DOHH2 (cell line): ENCODE measurements at regions not wholly inside any gene's neighbourhood (a gene's known extent, or its start where the extent isn't known, plus 50 kb on each side); places are given as distances from the start of the nearest gene placed in this dataset.

Experiments used
- H3F3A ChIP-seq: fragments of 200-600 bp; sonication (generic), shearing (Covaris generic); 2 replicates; pipeline ENCODE4 v1.6.0; 2016; ENCODE audit warnings: antibody characterized with exemption, mild to moderate bottlenecking; ENCODE audit not compliant: control insufficient read depth, insufficient read depth
- H3K27ac ChIP-seq: fragments of 200-600 bp; sonication (generic); 2 replicates; pipeline ENCODE4 v1.5.1; 2014; ENCODE audit warnings: low read depth, mild to moderate bottlenecking, low read length, moderate library complexity
- H3K27me3 ChIP-seq: fragments of 200-600 bp; sonication (generic); 2 replicates; pipeline ENCODE4 v1.6.1; 2014; ENCODE audit warnings: mild to moderate bottlenecking, low read length, mixed read lengths; ENCODE audit not compliant: control insufficient read depth
- H3K36me3 ChIP-seq: fragments of 200-600 bp; sonication (generic); 2 replicates; pipeline ENCODE4 v1.6.1; 2014; ENCODE audit warnings: mild to moderate bottlenecking, low read length, moderate library complexity, mixed read lengths; ENCODE audit not compliant: control insufficient read depth
- H3K4me1 ChIP-seq: fragments of 200-600 bp; sonication (generic); 2 replicates; pipeline ENCODE4 v1.6.1; 2014; ENCODE audit warnings: mild to moderate bottlenecking, low read length, mixed read lengths; ENCODE audit not compliant: control insufficient read depth
- H3K4me2 ChIP-seq: fragments of 200-600 bp; sonication (generic); 2 replicates; pipeline ENCODE4 v1.6.0; 2014; ENCODE audit warnings: mild to moderate bottlenecking, low read length, moderate library complexity
- H3K4me3 ChIP-seq: fragments of 200-600 bp; sonication (generic); 2 replicates; pipeline ENCODE4 v1.5.1; 2014; ENCODE audit warnings: mild to moderate bottlenecking, low read length, mixed read lengths
- H3K79me2 ChIP-seq: fragments of 200-600 bp; sonication (generic); 2 replicates; pipeline ENCODE4 v1.6.1; 2014; ENCODE audit warnings: mild to moderate bottlenecking, low read length, mixed read lengths; ENCODE audit not compliant: control insufficient read depth
- H3K9me2 ChIP-seq: fragments of 200-600 bp; sonication (generic); replicated peaks from 2 replicates; pipeline ENCODE4 v1.6.1; 2014; ENCODE audit warnings: mild to moderate bottlenecking, low read length, mixed read lengths; ENCODE audit not compliant: control insufficient read depth
- H3K9me3 ChIP-seq: fragments of 200-600 bp; sonication (generic); 2 replicates; pipeline ENCODE4 v1.6.1; 2014; ENCODE audit warnings: antibody characterized with exemption, low read length, mixed read lengths; ENCODE audit not compliant: control insufficient read depth, insufficient read depth
- H4K20me1 ChIP-seq: fragments of 200-600 bp; sonication (generic); 2 replicates; pipeline ENCODE4 v1.6.0; 2014; ENCODE audit warnings: low read depth, mild to moderate bottlenecking, antibody characterized with exemption, low read length, moderate library complexity; ENCODE audit not compliant: control insufficient read depth, insufficient read depth
- CTCF ChIP-seq: fragments of 200-600 bp; sonication (generic); IDR thresholded peaks from one replicate; pipeline ENCODE4 v1.5.1; 2014; ENCODE audit warnings: antibody characterized with exemption, mild to moderate bottlenecking, low read depth, low read length; ENCODE audit not compliant: poor library complexity, severe bottlenecking
- EZH2phosphoT487 ChIP-seq: fragments of 200-600 bp; sonication (generic); IDR thresholded peaks from 2 replicates; pipeline ENCODE4 v1.6.1; 2017; ENCODE audit warnings: borderline replicate concordance, mild to moderate bottlenecking, antibody characterized with exemption, low read length, moderate library complexity, mixed read lengths

DNA sequence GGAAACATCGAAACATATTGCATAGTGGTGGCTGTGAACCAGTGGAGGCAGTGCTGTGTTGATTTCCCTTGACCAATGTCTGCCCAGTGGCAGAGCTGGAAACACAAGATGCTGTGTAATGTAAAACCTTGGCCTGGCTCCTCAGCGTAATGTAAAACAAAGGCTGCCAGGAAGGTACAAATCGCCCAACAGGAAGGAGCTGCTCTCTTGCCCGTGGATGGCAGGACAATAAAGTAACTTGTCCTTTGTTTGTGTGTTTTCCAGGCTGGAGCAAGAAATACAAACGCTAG lies 143.4 kb downstream of the PALM2AKAP2 start:
- Histone ChIP-seq H3K36me3 (peaks cover 7% of the 10 kb centered on the region), H3K4me3 (no peak overlapping the region), H3K27ac (no peak overlapping the region), H3K27me3 (no peaks in the 10 kb centered on the region), H3K4me1 (peaks cover 73% of the 10 kb centered on the region), H3K9me2 (no peaks in the 10 kb centered on the region), H3K9me3 (no peaks in the 10 kb centered on the region), H3K79me2 (no peaks in the 10 kb centered on the region), H3F3A (peaks cover 23% of the 10 kb centered on the region), H4K20me1 (no peaks in the 10 kb centered on the region), H3K4me2 (no peak overlapping the region)
- TF ChIP-seq EZH2phosphoT487 (no peak), CTCF (no peak)

- Histone ChIP-seq H3K9me2 (no peaks in the 10 kb centered on the region), H3K9me3 (no peaks in the 10 kb centered on the region), H3K27me3 (no peaks in the 10 kb centered on the region), H3K79me2 (no peaks in the 10 kb centered on the region), H3K4me1 (peaks cover 70% of the 10 kb centered on the region), H3K4me3 (no peak overlapping the region), H3K4me2 (no peak overlapping the region), H3K27ac (no peak overlapping the region), H3K36me3 (peaks cover 4% of the 10 kb centered on the region), H3F3A (peaks cover 19% of the 10 kb centered on the region), H4K20me1 (no peaks in the 10 kb centered on the region)
- TF ChIP-seq CTCF: no peak
- TF ChIP-seq EZH2phosphoT487: no peak
These were observed 143.8 kb downstream of the PALM2AKAP2 start for GRCh38 chr9:109923806-109924205.

- Histone ChIP-seq H3K9me3 (no peaks in the 10 kb centered on the region), H3K9me2 (no peaks in the 10 kb centered on the region), H3K27ac (no peak overlapping the region), H3K4me3 (no peak overlapping the region), H3F3A (peaks cover 2% of the 10 kb centered on the region; the same call in 1 of the 2 replicates), H3K36me3 (no peaks in the 10 kb centered on the region), H3K4me2 (no peak overlapping the region), H3K4me1 (peaks cover 50% of the 10 kb centered on the region), H3K27me3 (no peaks in the 10 kb centered on the region), H3K79me2 (no peaks in the 10 kb centered on the region), H4K20me1 (no peaks in the 10 kb centered on the region)
- TF ChIP-seq CTCF (no peak), EZH2phosphoT487 (no peak)
These were observed 145.8 kb downstream of the PALM2AKAP2 start for GRCh38 chr9:109925799-109926198.

- Histone ChIP-seq H3K27me3 (no peaks in the 10 kb centered on the region), H3K27ac (no peak overlapping the region), H3K9me3 (no peaks in the 10 kb centered on the region), H4K20me1 (no peaks in the 10 kb centered on the region), H3F3A (no peaks in the 10 kb centered on the region), H3K4me3 (peak overlapping the region; percentile 8; the same call in 1 of the 2 replicates), H3K79me2 (no peaks in the 10 kb centered on the region), H3K9me2 (no peaks in the 10 kb centered on the region), H3K4me1 (peaks cover 44% of the 10 kb centered on the region), H3K36me3 (no peaks in the 10 kb centered on the region), H3K4me2 (peak overlapping the region; percentile 45)
- TF ChIP-seq EZH2phosphoT487 (no peak), CTCF (no peak)
These were observed 146.4 kb downstream of the PALM2AKAP2 start for GRCh38 chr9:109926421-109926869.
